Suprapubic skin (tissue), 4 donors: ENCODE measurements at regions not wholly inside any gene's neighbourhood (a gene's known extent, or its start where the extent isn't known, plus 50 kb on each side); places are given as distances from the start of the nearest gene placed in this dataset.

Experiments
- POLR2A ChIP-seq, 2 donors: fragments of 450-650 bp; IDR thresholded peaks; one replicate each; pipeline ENCODE4 v1.6.1; 2017; ENCODE audit warnings: antibody characterized with exemption in 2 of 2, mild to moderate bottlenecking in 2 of 2, moderate library complexity in 2 of 2
- POLR2AphosphoS5 ChIP-seq, 3 donors: sonication (generic); formaldehyde crosslinking; IDR thresholded peaks; one replicate each; pipeline ENCODE4 v1.6.1; 2017; ENCODE audit warnings: antibody characterized with exemption in 3 of 3
- TF ChIP-seq, protein P1 (sequence below), 2 donors: fragments of 200-600 bp in 1 of 2; fragments of 450-650 bp in 1 of 2; sonication (generic) in 1 of 2; IDR thresholded peaks; one replicate each; pipeline ENCODE4 v1.5.1; 2016 to 2019; ENCODE audit warnings: antibody characterized with exemption in 2 of 2, mild to moderate bottlenecking in 1 of 2, moderate library complexity in 1 of 2

DNA sequence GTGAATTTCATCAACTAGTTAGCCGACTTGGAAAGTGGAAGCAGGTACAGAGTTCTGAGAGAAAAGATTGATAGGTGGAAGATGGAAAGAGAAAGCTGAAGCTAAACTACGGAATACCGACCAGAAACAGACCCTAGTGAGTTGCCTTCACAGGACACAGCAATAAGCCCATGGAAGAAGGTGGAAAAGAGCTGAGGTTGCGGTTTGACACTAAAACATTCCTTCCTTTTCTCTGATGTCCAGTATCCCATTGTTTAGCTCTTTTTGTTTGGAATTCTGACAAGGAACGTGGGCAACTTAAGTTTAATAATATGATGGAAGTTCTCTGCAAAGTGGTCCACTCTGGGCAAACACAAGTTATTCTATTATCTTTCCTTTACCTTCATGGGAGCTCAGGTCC lies 110.1 kb upstream of the ADTRP start:
- no peak for TF ChIP-seq POLR2A (IDR thresholded peaks at IDR 0.05)
- TF ChIP-seq, protein P1, sequence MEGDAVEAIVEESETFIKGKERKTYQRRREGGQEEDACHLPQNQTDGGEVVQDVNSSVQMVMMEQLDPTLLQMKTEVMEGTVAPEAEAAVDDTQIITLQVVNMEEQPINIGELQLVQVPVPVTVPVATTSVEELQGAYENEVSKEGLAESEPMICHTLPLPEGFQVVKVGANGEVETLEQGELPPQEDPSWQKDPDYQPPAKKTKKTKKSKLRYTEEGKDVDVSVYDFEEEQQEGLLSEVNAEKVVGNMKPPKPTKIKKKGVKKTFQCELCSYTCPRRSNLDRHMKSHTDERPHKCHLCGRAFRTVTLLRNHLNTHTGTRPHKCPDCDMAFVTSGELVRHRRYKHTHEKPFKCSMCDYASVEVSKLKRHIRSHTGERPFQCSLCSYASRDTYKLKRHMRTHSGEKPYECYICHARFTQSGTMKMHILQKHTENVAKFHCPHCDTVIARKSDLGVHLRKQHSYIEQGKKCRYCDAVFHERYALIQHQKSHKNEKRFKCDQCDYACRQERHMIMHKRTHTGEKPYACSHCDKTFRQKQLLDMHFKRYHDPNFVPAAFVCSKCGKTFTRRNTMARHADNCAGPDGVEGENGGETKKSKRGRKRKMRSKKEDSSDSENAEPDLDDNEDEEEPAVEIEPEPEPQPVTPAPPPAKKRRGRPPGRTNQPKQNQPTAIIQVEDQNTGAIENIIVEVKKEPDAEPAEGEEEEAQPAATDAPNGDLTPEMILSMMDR (IDR thresholded peaks at IDR 0.05), result no peak
- TF ChIP-seq POLR2AphosphoS5 (IDR thresholded peaks at IDR 0.05), result no peak
